ENCODE measurements at regions not wholly inside any gene's neighbourhood (a gene's known extent, or its start where the extent isn't known, plus 50 kb on each side); places are given as distances from the start of the nearest gene placed in this dataset.
"Not testable (repeated sequence)": the region's sequence is repeated elsewhere in the genome, so short reads cannot be mapped to it uniquely, and the experiment has no call there.

DNA sequence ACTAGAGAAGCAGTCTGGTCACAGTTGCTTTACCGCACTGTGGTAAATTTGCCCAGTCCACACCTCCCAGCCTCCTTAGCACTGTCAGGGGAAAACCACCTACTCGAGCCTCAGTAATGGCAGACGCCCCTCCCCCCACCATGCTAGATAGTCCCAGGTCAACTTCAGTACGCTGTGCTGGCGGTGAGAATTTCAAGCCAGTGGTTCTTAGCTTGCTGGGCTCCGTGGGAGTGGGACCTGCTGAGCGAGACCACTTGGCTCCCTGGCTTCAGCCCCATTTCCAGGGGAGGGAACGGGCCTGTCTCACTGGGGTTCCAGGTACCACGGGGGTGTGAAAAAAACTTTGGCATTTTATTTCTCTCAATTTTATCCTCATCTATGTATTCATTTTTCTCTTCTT is 194.8 kb downstream of the TNFSF18 start:
- TF ChIP-seq CTCF (optimal IDR thresholded peaks at IDR 0.05 in 1 of 3, IDR thresholded peaks at IDR 0.05 in 1 of 3, conservative IDR thresholded peaks at IDR 0.05 in 1 of 3; ENCODE audit: extremely low read depth in 1 of 3, insufficient read depth in 2 of 3, low read length in 3 of 3); EZH2 (IDR thresholded peaks at IDR 0.05; ENCODE audit: low read length): not testable (repeated sequence)
